GM10266 (cell line): ENCODE measurements at regions not wholly inside any gene's neighbourhood (a gene's known extent, or its start where the extent isn't known, plus 50 kb on each side); places are given as distances from the start of the nearest gene placed in this dataset.
"Not testable (repeated sequence)": the region's sequence is repeated elsewhere in the genome, so short reads cannot be mapped to it uniquely, and the experiment has no call there.

Experiments
- DNase-seq: peaks from one replicate; pipeline ENCODE4 v3.0.0; 2012; ENCODE audit errors: extremely low spot score
- TF ChIP-seq, protein P1 (sequence below): IDR thresholded peaks from 2 replicates; pipeline ENCODE4 v1.5.1; 2012; ENCODE audit warnings: mild to moderate bottlenecking, low read depth; ENCODE audit not compliant: control insufficient read depth, insufficient read depth; ENCODE audit errors: missing control alignments

DNA sequence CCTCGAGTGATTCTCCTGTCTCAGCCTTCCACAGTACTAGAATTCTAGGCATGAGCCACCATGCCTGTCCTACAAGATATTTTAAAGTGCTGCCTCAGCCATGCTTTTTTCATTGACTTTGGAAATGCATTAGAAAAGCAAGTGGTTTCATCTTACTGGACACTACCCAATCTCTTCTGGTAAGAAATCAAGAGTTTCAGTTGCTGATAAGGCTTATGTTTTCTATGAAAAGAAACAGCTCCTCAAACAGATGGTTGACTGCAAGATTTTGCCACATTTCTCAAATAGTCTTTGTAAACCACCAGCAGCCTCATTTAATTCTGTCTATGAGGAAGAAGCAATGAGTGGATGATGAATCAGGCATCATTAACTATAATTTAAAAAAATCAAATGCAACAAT is 264.5 kb upstream of the LRP1B start:
- TF ChIP-seq, protein P1, sequence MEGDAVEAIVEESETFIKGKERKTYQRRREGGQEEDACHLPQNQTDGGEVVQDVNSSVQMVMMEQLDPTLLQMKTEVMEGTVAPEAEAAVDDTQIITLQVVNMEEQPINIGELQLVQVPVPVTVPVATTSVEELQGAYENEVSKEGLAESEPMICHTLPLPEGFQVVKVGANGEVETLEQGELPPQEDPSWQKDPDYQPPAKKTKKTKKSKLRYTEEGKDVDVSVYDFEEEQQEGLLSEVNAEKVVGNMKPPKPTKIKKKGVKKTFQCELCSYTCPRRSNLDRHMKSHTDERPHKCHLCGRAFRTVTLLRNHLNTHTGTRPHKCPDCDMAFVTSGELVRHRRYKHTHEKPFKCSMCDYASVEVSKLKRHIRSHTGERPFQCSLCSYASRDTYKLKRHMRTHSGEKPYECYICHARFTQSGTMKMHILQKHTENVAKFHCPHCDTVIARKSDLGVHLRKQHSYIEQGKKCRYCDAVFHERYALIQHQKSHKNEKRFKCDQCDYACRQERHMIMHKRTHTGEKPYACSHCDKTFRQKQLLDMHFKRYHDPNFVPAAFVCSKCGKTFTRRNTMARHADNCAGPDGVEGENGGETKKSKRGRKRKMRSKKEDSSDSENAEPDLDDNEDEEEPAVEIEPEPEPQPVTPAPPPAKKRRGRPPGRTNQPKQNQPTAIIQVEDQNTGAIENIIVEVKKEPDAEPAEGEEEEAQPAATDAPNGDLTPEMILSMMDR: no peak
- DNase-seq: no peak

DNA sequence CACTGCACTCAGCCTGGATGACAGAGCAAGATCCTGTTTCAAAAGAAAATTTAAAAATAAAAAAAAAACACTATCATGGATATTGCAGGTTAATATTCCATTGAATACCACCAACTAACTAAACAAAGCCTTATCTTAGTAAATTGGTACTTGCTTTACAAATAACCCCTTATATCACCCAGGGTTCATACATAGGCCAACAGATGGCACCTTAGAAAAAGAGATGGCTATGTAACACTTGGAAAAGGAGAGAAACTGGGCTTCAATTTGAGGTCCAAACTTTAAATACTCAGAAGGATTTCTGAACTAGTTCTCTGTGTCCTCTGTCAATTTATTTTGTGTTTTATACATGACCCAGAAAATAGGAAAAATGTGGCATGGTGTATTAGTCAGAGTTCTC is 249.6 kb upstream of the LRP1B start:
- DNase-seq: no peak
- TF ChIP-seq, protein P1: no peak

DNA sequence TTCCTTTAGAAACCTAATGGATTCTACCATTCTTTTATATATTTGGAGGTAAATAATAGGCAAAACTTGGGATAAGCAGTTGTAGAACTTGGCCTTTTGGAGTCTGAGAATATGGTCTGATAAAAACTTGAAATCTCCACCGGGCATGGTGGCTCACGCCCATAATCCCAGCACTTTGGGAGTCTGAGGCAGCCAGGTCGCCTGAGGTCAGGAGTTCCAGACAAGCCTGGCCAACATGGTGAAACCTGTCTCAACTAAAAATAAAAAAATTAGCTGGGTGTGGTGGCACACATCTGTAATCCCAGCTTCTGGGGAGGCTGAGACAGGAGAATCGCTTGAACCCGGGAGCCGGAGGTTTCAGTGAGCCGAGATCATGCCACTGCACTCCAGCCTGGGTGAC is 231.3 kb upstream of the LRP1B start:
- DNase-seq: not testable (repeated sequence)

DNA sequence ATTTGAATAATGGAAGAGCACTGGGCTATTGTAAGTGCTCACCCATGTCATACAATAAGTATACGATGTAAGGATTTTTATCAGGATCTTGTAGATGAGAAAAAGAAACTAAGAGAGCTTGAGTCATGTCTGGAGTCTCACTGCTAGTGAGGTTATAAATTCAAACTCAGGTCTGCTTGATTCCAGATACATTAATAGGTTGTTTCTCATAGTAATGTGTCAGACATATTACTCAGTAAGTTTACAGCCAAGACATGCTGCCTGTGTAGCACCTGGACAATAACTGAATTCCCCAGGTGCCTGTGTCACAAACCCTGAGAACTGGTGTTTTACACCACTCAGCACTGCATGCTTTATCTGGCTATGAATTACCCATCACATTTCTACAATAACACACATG is 216.9 kb upstream of the LRP1B start:
- no peak for DNase-seq

DNA sequence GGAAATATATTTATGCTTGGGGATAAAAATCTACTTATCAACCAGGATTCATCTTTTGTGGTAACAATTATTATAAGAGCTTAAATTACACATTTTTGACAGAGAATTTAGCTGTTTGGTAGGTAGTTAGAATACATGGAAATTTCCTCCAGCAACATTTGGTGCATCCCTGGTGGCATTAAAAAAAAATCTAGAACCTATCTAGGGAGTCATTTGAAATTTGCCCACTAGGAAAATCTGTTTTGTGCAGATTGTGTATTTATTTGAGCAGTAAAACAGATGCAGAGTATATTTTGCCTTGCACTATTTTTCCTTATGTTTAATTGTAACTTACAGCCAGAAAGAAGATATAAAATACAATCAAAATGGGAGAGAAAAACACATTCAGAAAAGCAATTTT is 208.4 kb upstream of the LRP1B start:
- no peak for DNase-seq
- TF ChIP-seq, protein P1: no peak

More for the DNA sequence above, 216.9 kb upstream of the LRP1B start:
- TF ChIP-seq, protein P1: no peak

DNA sequence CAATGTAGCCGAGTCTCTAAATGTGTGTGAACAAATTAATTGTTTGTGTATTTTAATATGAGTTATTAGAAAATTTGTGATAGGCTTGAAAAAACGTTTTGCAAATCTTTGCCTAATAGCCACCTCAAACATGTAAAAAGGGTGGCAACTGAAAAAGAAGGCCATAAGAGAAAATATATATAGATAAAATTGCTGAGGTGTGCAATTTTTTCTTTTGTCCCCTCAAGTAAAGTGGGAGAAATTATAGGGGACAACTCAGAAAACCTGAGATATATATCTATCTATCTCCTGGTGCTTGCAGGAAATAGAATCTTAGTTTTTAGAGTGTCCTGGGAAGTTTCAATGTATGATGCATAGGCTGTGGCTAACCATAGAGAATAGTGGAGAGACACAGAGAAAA is 201.4 kb upstream of the LRP1B start:
- TF ChIP-seq, protein P1: no peak
- no peak for DNase-seq

DNA sequence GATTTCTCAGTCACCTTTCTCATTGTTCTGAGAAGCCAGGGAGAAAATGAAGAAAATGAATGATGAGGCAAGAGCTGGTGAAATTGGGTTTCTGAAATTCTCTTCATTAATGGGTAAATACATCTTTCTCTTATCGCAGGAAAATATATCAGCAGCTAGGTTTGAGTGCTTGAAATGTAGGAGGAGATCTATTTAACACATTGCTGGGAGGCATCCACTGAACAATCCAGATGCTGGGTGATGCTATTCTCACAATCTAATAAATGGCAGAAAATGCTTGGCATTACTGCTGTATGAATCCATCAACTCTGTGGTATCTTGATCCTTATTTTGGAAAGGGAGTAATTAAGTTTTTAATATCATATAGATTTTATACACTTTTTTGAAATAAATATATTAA is 199.6 kb upstream of the LRP1B start:
- TF ChIP-seq, protein P1: no peak
- no peak for DNase-seq

DNA sequence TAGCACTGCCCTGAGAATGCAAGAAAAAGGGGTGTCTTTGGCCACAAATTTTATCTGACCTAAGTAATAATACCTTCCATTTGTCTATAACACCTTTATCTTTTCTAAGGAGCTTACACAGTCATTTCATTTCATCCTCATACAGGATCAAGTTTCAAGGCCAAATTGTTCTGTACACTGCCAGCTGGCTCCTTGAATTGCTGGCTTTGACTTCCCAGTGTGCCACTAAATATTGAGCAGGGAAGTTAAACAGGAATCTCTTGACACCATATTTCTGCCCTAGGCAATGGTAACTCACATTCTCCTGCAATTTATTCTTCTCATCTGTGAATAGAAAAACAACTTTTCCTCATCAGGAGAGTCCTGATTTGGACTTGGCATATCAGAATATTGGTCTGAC is 195.1 kb upstream of the LRP1B start:
- no peak for DNase-seq
- TF ChIP-seq, protein P1: no peak
